ENCODE measurements at regions not wholly inside any gene's neighbourhood (a gene's known extent, or its start where the extent isn't known, plus 50 kb on each side); places are given as distances from the start of the nearest gene placed in this dataset.

DNA sequence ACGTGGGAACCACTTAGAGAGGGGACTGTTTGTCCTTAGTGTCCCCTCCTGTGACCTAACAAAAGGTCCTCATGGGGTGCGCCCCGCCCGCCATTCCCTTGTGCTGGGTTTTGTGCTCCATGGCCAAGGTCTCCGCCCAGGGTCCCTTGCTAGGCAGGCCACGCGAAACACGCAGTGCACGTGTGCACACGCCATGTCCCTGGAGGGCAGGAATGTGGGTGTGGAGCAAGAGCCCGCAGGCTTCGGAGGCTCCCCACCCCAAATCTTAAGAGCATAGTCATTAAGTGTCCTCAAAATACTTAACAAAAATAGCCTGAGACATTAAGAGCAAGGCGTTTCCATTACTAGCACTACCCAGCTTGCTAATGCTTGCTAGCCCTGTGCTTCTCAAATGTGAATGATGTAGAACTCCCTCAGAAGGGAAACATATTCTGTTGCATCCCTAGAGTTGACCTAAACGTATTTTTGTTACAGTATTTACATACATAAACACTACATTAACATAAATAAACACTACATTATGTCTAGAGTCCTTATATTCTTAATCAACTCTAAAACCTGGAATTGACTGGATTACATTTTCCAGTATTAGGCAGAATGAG lies 117.6 kb upstream of the APCDD1 start:
- TF ChIP-seq, protein P1, sequence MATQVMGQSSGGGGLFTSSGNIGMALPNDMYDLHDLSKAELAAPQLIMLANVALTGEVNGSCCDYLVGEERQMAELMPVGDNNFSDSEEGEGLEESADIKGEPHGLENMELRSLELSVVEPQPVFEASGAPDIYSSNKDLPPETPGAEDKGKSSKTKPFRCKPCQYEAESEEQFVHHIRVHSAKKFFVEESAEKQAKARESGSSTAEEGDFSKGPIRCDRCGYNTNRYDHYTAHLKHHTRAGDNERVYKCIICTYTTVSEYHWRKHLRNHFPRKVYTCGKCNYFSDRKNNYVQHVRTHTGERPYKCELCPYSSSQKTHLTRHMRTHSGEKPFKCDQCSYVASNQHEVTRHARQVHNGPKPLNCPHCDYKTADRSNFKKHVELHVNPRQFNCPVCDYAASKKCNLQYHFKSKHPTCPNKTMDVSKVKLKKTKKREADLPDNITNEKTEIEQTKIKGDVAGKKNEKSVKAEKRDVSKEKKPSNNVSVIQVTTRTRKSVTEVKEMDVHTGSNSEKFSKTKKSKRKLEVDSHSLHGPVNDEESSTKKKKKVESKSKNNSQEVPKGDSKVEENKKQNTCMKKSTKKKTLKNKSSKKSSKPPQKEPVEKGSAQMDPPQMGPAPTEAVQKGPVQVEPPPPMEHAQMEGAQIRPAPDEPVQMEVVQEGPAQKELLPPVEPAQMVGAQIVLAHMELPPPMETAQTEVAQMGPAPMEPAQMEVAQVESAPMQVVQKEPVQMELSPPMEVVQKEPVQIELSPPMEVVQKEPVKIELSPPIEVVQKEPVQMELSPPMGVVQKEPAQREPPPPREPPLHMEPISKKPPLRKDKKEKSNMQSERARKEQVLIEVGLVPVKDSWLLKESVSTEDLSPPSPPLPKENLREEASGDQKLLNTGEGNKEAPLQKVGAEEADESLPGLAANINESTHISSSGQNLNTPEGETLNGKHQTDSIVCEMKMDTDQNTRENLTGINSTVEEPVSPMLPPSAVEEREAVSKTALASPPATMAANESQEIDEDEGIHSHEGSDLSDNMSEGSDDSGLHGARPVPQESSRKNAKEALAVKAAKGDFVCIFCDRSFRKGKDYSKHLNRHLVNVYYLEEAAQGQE (IDR thresholded peaks at IDR 0.05; ENCODE audit: low read depth) = no peak
- TF ChIP-seq CREB1 (IDR thresholded peaks at IDR 0.05; ENCODE audit: low read depth) (no peak), RAD21 (IDR thresholded peaks at IDR 0.05; ENCODE audit: low read depth) (no peak), YY1 (IDR thresholded peaks at IDR 0.05; ENCODE audit: low read depth) (no peak), NFIC (IDR thresholded peaks at IDR 0.05) (no peak)

All from Ishikawa (cell line).